Effector memory CD4-positive, alpha-beta T cell (primary cell): ENCODE measurements at regions not wholly inside any gene's neighbourhood (a gene's known extent, or its start where the extent isn't known, plus 50 kb on each side); places are given as distances from the start of the nearest gene placed in this dataset.

Source experiments
- DNase-seq, 3 donors: peaks; one replicate each; pipeline ENCODE4 v3.0.0-alpha.2; 2020
- H3K27ac ChIP-seq: 2 replicates; pipeline ENCODE4 v1.7.0; 2013; ENCODE audit warnings: mild to moderate bottlenecking, low read length, moderate library complexity; ENCODE audit not compliant: insufficient read depth, poor library complexity, severe bottlenecking
- H3K27me3 ChIP-seq: replicated peaks from 2 replicates; pipeline ENCODE4 v1.7.0; 2013; ENCODE audit warnings: mild to moderate bottlenecking, low read length; ENCODE audit not compliant: insufficient read depth, control insufficient read depth, poor library complexity, severe bottlenecking
- H3K36me3 ChIP-seq: 2 replicates; pipeline ENCODE4 v1.7.0; 2013; ENCODE audit warnings: mild to moderate bottlenecking, low read length, moderate library complexity; ENCODE audit not compliant: control insufficient read depth, insufficient read depth
- H3K4me1 ChIP-seq: 2 replicates; pipeline ENCODE4 v1.7.0; 2013; ENCODE audit warnings: low read length, mild to moderate bottlenecking; ENCODE audit not compliant: control insufficient read depth, insufficient read depth, poor library complexity, severe bottlenecking
- H3K4me3 ChIP-seq: 2 replicates; pipeline ENCODE4 v1.7.0; 2013; ENCODE audit warnings: low read length, low read depth, mild to moderate bottlenecking; ENCODE audit not compliant: insufficient read depth, poor library complexity, severe bottlenecking
- H3K9me3 ChIP-seq: 2 replicates; pipeline ENCODE4 v1.7.0; 2013; ENCODE audit warnings: mild to moderate bottlenecking, low read length, moderate library complexity; ENCODE audit not compliant: control insufficient read depth

DNA sequence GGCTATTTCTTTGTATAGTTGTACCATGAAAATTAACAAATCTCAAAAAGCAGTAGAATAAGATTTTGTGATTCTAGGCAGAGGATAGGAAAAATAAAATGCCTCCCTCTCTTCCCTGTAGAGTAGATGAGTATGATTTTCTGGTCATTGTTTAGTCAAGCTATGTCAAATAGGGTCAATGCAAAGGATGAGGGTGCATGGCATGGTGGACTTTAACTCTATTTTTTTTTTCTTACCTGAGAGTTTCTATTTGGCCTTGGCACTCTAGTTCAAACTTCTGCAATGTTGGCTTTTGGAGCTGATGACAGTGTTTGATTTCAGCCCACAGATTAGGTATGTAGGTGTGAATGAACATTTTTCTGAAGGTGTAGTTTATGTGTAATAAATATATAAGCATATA, 224.5 kb downstream of the TRIB2 start:
- no peak for DNase-seq
- no peaks in the 10 kb centered on the region for H3K9me3 ChIP-seq
- no peaks in the 10 kb centered on the region for H3K27me3 ChIP-seq
- H3K27ac ChIP-seq, result no peak overlapping the region
- H3K36me3 ChIP-seq, result no peaks in the 10 kb centered on the region
- H3K4me1 ChIP-seq, result no peaks in the 10 kb centered on the region
- H3K4me3 ChIP-seq, result no peak overlapping the region

DNA sequence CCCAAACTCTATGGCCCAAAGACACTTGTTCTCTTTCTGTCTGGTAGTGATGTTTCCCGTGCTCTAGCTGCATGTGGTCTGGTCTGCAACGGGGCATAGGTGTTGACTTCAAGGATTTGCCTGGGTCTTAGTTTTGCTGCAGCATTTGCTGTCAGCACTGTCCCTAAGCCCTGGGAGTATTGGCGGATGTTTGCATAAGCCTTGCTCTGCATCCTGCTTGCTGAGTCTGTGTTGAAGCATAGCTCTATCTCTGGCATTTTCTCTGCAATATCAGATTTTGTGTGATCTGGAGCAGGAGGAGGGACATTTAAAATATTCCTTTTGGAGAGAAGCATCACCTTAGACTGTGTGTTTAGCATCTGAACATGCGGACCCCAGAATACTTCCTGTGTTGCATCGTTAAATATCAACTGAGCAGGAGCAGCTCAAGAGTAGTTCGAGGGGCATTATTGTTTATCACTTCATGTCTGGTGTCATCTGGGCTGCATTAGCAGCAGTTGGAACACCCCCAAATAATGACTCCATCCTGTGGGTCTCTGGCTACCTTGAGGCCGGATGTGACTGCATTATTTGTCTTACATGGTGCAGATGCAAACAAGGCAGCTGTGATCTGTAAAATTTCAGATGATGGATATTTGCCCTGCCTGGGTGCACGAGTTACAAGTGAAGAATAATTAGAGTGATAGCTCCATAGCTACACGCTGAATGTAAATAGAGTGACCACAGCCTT, 231.7 kb downstream of the TRIB2 start:
- no peaks in the 10 kb centered on the region for H3K4me1 ChIP-seq
- no peaks in the 10 kb centered on the region for H3K36me3 ChIP-seq
- no peaks in the 10 kb centered on the region for H3K9me3 ChIP-seq
- H3K4me3 ChIP-seq, result no peak overlapping the region
- no peak for DNase-seq
- no peaks in the 10 kb centered on the region for H3K27me3 ChIP-seq
- no peak overlapping the region for H3K27ac ChIP-seq

DNA sequence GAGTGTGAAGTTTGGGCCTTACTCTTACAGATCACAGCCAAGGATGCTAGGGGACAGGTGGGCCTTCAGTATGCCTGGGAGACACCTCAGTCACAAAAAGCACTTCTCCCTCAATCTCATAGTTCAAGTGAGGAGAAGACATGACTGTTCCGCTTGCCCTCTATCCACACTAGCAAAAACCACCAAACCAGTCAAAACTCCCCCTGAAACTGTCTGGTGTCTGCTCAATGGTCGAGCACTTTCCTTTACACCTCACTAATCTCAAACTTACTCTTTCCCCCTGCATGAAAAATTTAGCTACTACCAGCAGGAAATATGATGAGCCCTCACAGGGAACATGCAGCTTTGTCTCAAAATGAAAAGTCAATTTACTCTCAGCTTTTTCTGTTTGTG, 232.2 kb downstream of the TRIB2 start:
- Histone ChIP-seq H3K9me3 (no peaks in the 10 kb centered on the region), H3K4me3 (no peak overlapping the region), H3K4me1 (no peaks in the 10 kb centered on the region), H3K27me3 (no peaks in the 10 kb centered on the region), H3K27ac (no peak overlapping the region), H3K36me3 (no peaks in the 10 kb centered on the region)
- DNase-seq, result no peak

DNA sequence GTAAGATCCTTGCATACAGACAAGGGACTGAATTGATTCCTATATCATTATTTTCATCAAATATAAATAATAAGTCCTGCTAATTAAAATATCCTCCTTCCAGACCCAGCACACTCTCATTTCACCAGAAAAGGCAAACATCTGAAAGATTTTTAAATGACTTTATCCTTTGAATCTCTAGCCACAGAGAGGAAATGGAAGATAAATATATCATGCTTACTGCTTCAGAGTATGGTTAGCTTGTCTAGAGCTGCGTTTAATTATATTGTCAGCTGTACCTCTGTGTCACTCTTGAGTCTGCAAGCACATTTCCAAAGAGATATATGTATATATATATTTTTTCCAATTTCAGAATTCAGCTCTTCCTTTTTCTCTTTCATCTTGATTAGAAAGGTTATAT, 232.7 kb downstream of the TRIB2 start:
- H3K4me3 ChIP-seq, result no peak overlapping the region
- no peak for DNase-seq
- H3K36me3 ChIP-seq, result no peaks in the 10 kb centered on the region
- H3K27ac ChIP-seq, result no peak overlapping the region
- no peaks in the 10 kb centered on the region for H3K4me1 ChIP-seq
- H3K9me3 ChIP-seq, result no peaks in the 10 kb centered on the region
- H3K27me3 ChIP-seq, result no peaks in the 10 kb centered on the region

DNA sequence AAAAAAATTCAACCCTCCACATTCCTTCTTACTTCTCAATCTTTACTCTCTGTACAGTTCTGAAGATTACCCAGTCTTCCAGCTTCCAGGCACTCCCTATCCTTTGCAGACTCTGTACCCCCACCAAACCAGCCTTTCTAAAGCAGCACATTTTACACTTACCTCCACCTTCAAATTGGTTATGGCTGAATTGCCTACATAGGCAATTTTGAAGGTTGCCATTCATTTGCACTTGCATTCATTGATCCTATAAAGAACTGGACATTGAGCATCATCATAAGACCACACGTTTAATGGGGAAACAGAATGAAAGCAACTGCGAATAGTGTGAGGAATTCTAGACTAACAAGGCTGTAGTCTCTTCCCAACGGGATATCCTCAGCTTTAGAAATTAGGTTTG, 233.4 kb downstream of the TRIB2 start:
- H3K4me1 ChIP-seq, result no peaks in the 10 kb centered on the region
- no peak overlapping the region for H3K4me3 ChIP-seq
- DNase-seq, result no peak
- H3K9me3 ChIP-seq, result no peaks in the 10 kb centered on the region
- no peaks in the 10 kb centered on the region for H3K36me3 ChIP-seq
- no peaks in the 10 kb centered on the region for H3K27me3 ChIP-seq
- no peak overlapping the region for H3K27ac ChIP-seq

DNA sequence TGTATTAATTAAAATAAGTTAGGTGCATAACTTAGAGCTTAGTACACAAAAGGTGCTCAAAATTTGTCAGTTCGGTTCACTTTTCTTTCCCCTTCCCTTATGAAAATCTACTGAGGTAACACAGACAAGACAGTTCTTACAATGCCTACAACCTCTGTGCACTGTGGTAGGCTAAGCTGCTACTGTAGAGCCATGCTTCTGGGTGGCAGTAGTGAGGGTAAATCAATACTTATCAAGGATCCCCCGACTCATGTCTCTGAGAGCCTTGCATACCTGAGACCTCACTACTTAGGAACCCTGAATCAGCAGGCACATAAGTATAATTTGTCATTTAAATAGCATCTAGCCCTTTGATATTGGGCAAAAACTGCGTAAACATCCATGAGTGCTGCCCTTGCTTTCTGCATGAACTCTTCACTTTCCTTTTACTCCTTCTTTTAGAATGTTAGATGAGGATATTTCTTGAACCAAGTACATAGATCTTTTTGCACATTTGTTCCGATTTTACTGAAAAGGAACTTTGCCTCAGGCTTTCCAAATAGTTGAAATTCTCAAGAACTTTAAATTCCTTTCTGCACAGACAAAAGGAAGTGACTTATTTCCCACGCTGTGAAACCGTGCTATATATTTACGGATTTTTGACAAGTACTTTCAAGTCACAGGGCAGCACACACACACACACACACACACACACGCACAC, 234.4 kb downstream of the TRIB2 start:
- no peak for DNase-seq
- Histone ChIP-seq H3K4me1 (no peaks in the 10 kb centered on the region), H3K4me3 (no peak overlapping the region), H3K27me3 (no peaks in the 10 kb centered on the region), H3K36me3 (no peaks in the 10 kb centered on the region), H3K9me3 (no peaks in the 10 kb centered on the region), H3K27ac (no peak overlapping the region)

DNA sequence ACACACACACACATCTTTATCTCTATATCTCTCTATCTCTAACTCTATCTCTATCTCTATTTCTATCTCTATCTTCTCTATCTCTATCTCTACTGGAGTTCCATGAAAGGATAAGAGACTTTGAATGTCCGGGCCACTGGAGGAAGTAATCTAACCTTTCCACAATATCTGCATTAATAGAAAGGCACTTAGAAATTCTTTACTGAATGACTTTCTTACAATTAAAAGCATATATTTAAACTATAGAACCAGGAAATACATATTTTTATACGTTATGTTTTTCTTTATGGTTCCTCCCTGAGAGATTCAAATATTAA, 234.9 kb downstream of the TRIB2 start:
- H3K27me3 ChIP-seq, result no peaks in the 10 kb centered on the region
- no peak overlapping the region for H3K4me3 ChIP-seq
- H3K27ac ChIP-seq, result no peak overlapping the region
- H3K36me3 ChIP-seq, result no peaks in the 10 kb centered on the region
- no peaks in the 10 kb centered on the region for H3K4me1 ChIP-seq
- no peak for DNase-seq
- H3K9me3 ChIP-seq, result no peaks in the 10 kb centered on the region

DNA sequence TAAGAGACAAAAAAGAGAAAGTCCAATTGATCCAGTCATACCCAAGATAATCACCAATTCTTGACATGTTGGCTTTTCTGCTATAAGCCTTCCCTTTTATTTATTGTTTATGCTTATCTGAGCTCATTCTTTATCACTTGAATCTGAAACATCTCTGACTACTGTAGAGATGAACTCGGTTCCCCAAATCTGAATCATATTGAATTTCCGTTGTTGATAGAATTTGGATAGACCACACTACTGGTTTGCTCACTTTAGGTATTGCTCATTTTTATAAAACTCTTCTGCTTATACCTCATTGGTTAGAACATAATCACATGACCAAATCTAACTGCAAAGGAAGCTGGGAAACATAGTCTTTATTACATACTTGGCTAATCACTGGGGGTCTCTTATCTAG, 236.9 kb downstream of the TRIB2 start:
- H3K9me3 ChIP-seq, result no peaks in the 10 kb centered on the region
- H3K27me3 ChIP-seq, result no peaks in the 10 kb centered on the region
- H3K27ac ChIP-seq, result no peak overlapping the region
- no peaks in the 10 kb centered on the region for H3K36me3 ChIP-seq
- H3K4me1 ChIP-seq, result no peaks in the 10 kb centered on the region
- DNase-seq, result no peak
- H3K4me3 ChIP-seq, result no peak overlapping the region

DNA sequence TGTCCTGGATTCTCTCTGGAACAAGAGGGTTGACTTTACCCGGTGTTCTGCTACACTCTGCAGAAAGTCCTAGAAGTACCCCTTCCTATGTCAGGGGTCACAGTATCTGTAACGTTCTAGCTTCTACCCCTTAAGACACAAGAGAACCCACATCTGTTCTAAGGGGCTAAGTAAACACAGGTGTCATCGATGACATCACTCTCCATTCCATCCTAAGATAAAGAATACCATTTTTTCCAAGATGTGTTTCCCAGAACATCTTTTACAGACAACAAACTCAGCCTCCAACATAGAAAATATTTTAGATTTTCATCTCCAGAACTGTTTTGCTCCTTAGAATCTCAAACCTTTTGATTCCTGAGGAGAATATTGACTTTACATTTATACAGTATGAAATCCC, 239.1 kb downstream of the TRIB2 start:
- Histone ChIP-seq H3K9me3 (no peaks in the 10 kb centered on the region), H3K4me3 (no peak overlapping the region), H3K4me1 (no peaks in the 10 kb centered on the region), H3K27me3 (no peaks in the 10 kb centered on the region), H3K36me3 (no peaks in the 10 kb centered on the region), H3K27ac (no peak overlapping the region)
- no peak for DNase-seq

DNA sequence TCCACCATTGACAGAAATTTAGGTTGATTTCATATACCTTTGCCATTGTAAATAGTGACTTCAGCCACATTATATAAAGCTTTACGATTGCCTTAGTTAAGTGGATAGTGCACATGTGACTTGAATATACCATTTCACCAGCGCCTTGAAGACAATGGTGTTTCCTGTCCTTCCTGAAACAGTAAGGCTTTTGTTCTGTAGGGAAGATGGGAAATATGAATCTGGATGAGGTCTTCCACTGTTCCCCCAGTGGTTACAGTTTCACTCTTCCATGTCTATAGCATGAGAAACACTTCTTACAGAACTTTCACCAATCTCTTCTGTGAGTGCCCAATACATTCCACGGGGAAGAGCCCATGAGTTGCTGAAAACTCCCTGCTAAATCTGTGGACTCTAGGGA, 240.5 kb downstream of the TRIB2 start:
- Histone ChIP-seq H3K9me3 (no peaks in the 10 kb centered on the region), H3K4me3 (no peak overlapping the region), H3K27ac (no peak overlapping the region), H3K27me3 (no peaks in the 10 kb centered on the region), H3K36me3 (no peaks in the 10 kb centered on the region), H3K4me1 (no peaks in the 10 kb centered on the region)
- no peak for DNase-seq
